ENCODE measurements at regions not wholly inside any gene's neighbourhood (a gene's known extent, or its start where the extent isn't known, plus 50 kb on each side); places are given as distances from the start of the nearest gene placed in this dataset.

- no peak for DNase-seq
Measured at GRCh38 chr22:48234011-48234410, 1471.6 kb downstream of the TBC1D22A start.

GRCh38 chr22:48233586-48233985 lies 1471.1 kb downstream of the TBC1D22A start:
- no peak for DNase-seq

GRCh38 chr22:48228468-48228867 lies 1466.0 kb downstream of the TBC1D22A start:
- no peak for DNase-seq

GRCh38 chr22:48227341-48228018 lies 1465.0 kb downstream of the TBC1D22A start:
- DNase-seq: no peak

- DNase-seq: no peak
Measured at GRCh38 chr22:48226026-48227013, 1463.9 kb downstream of the TBC1D22A start.

GRCh38 chr22:48224332-48224731 lies 1461.9 kb downstream of the TBC1D22A start:
- no peak for DNase-seq

- no peak for DNase-seq
Measured at GRCh38 chr22:48223488-48224190, 1461.2 kb downstream of the TBC1D22A start.

GRCh38 chr22:48222742-48223487 lies 1460.5 kb downstream of the TBC1D22A start:
- DNase-seq: no peak

- DNase-seq: no peak
Measured at GRCh38 chr22:48218889-48219420, 1456.5 kb downstream of the TBC1D22A start.

GRCh38 chr22:48217596-48217995 lies 1455.1 kb downstream of the TBC1D22A start:
- no peak for DNase-seq

- DNase-seq: no peak
Measured at GRCh38 chr22:48212727-48213126, 1450.3 kb downstream of the TBC1D22A start.

- DNase-seq: no peak
Measured at GRCh38 chr22:48210812-48211211, 1448.4 kb downstream of the TBC1D22A start.

GRCh38 chr22:48210198-48210580 lies 1447.7 kb downstream of the TBC1D22A start:
- DNase-seq: no peak

- DNase-seq: no peak
Measured at GRCh38 chr22:48209473-48210197, 1447.2 kb downstream of the TBC1D22A start.

- no peak for DNase-seq
Measured at GRCh38 chr22:48208894-48209293, 1446.4 kb downstream of the TBC1D22A start.

GRCh38 chr22:48207919-48208535 lies 1445.6 kb downstream of the TBC1D22A start:
- DNase-seq: no peak

- no peak for DNase-seq
Measured at GRCh38 chr22:48205790-48206189, 1443.3 kb downstream of the TBC1D22A start.

- no peak for DNase-seq
Measured at GRCh38 chr22:48205161-48205560, 1442.7 kb downstream of the TBC1D22A start.

GRCh38 chr22:48204296-48204695 lies 1441.8 kb downstream of the TBC1D22A start:
- DNase-seq: no peak

- DNase-seq: no peak
Measured at GRCh38 chr22:48199667-48200066, 1437.2 kb downstream of the TBC1D22A start.

Data from EL (cell line).